Liver (tissue), 3 donors: ENCODE measurements at regions not wholly inside any gene's neighbourhood (a gene's known extent, or its start where the extent isn't known, plus 50 kb on each side); places are given as distances from the start of the nearest gene placed in this dataset.

Experiments
- CTCF ChIP-seq: fragments of 150-350 bp; IDR thresholded peaks from 2 replicates; pipeline ENCODE4 v1.5.1; 2017; ENCODE audit warnings: improper control_type of control experiment, low read depth, low read length; ENCODE audit not compliant: missing input control
- JUND ChIP-seq, 2 donors: IDR thresholded peaks; 2 replicates each; pipeline ENCODE4 v1.6.1; 2016; ENCODE audit warnings: antibody characterized with exemption in 2 of 2
- MAX ChIP-seq: IDR thresholded peaks from 2 replicates; pipeline ENCODE4 v1.6.1; 2016; ENCODE audit warnings: antibody characterized with exemption
- NR2F2 ChIP-seq: IDR thresholded peaks from 2 replicates; pipeline ENCODE4 v1.6.1; 2016; ENCODE audit warnings: antibody characterized with exemption
- TAF1 ChIP-seq: conservative IDR thresholded peaks from 2 replicates; pipeline ENCODE4 v1.6.1; 2016; ENCODE audit warnings: antibody characterized with exemption, mild to moderate bottlenecking
- YY1 ChIP-seq: IDR thresholded peaks from 2 replicates; pipeline ENCODE4 v1.6.1; 2016; ENCODE audit warnings: antibody characterized with exemption, mild to moderate bottlenecking
- TF ChIP-seq, protein P1 (sequence below): IDR thresholded peaks from 2 replicates; pipeline ENCODE4 v1.6.1; 2016; ENCODE audit warnings: antibody characterized with exemption
- donor health status: healthy.
- donor health status: healthy.

- TF ChIP-seq CTCF (no peak), JUND (IDR thresholded peaks at IDR 0.05) (no peak), YY1 (no peak), MAX (no peak), TAF1 (no peak), NR2F2 (no peak)
- TF ChIP-seq, protein P1, sequence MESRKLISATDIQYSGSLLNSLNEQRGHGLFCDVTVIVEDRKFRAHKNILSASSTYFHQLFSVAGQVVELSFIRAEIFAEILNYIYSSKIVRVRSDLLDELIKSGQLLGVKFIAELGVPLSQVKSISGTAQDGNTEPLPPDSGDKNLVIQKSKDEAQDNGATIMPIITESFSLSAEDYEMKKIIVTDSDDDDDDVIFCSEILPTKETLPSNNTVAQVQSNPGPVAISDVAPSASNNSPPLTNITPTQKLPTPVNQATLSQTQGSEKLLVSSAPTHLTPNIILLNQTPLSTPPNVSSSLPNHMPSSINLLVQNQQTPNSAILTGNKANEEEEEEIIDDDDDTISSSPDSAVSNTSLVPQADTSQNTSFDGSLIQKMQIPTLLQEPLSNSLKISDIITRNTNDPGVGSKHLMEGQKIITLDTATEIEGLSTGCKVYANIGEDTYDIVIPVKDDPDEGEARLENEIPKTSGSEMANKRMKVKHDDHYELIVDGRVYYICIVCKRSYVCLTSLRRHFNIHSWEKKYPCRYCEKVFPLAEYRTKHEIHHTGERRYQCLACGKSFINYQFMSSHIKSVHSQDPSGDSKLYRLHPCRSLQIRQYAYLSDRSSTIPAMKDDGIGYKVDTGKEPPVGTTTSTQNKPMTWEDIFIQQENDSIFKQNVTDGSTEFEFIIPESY, result no peak
These were observed 176.5 kb upstream of the RUNX1 start for GRCh38 chr21:35225573-35225972.
